K562 (cell line): ENCODE measurements at regions not wholly inside any gene's neighbourhood (a gene's known extent, or its start where the extent isn't known, plus 50 kb on each side); places are given as distances from the start of the nearest gene placed in this dataset.

Experiments used
- ATAC-seq: fragments of 200-7000 bp; cut with Tn5 transposase; 3 replicates; pipeline ENCODE4 v1.9.1; 2020; ENCODE audit warnings: moderate library complexity
- BruUV-seq: library from RNA; stranded (reverse); fragments of 400-500 nt; replicated peaks from 2 replicates; lab custom pipeline; 2021; lab: Mats Ljungman, UMichigan
- CTCF ChIA-PET: fragments of 300-600 bp; formaldehyde crosslinking; extraction: SDS; loops from one replicate; lab custom pipeline; 2021; ENCODE audit warnings: low intra/inter-chr PET ratio; lab: Yijun Ruan, JAX
- POLR2A ChIA-PET: fragments of 300-600, 350-650 bp; sonication (Branson Sonifier 250); formaldehyde crosslinking; extraction: SDS; loops from one replicate; lab custom pipeline; 2021; ENCODE audit warnings: antibody characterized with exemption, inconsistent platforms; lab: Yijun Ruan, JAX
- DNase-seq, 4 experiments: peaks; one replicate each; pipeline versions ENCODE4 v3.0.0 to v3.0.0-alpha.2; 2011 to 2018; ENCODE audit warnings: low spot score in 3 of 4, mixed read lengths in 3 of 4; ENCODE audit errors: extremely low read depth in 1 of 4
- FAIRE-seq: peaks from 2 replicates; lab custom pipeline; 2011; peaks lifted over from hg19 to GRCh38; lab: Jason Lieb, UNC
- H2AFZ ChIP-seq: 2 replicates; pipeline ENCODE4 v1.6.0; 2011; ENCODE audit warnings: low read depth, low read length, control low read depth, inconsistent platforms
- H3K27ac ChIP-seq: fragments of 200-600 bp; 3 replicates; pipeline ENCODE4 v1.8.0; 2011; ENCODE audit warnings: low read depth, mild to moderate bottlenecking, control low read depth, inconsistent platforms, low read length, moderate library complexity, mixed read lengths; ENCODE audit errors: extremely low read depth
- H3K27me3 ChIP-seq, 2 experiments: fragments of 300-600 bp in 1 of 2; 2 replicates in 1 of 2; 3 replicates in 1 of 2; pipeline versions ENCODE4 v1.6.0 to v1.8.0; 2011; ENCODE audit warnings: inconsistent platforms in 2 of 2, low read length in 2 of 2, mild to moderate bottlenecking in 1 of 2, mixed read lengths in 1 of 2, moderate library complexity in 1 of 2; ENCODE audit not compliant: control insufficient read depth in 2 of 2, insufficient read depth in 2 of 2
- H3K36me3 ChIP-seq: fragments of 300-600 bp; 3 replicates; pipeline ENCODE4 v1.8.0; 2011; ENCODE audit warnings: mild to moderate bottlenecking, low read length, inconsistent platforms; ENCODE audit not compliant: control insufficient read depth, insufficient read depth
- H3K4me1 ChIP-seq, 2 experiments: fragments of 200-600 bp in 1 of 2; replicated peaks in 1 of 2; 2 replicates in 1 of 2; 3 replicates in 1 of 2; pipeline versions ENCODE4 v1.5.1 to v1.8.0; 2011; ENCODE audit warnings: inconsistent platforms in 2 of 2, low read length in 2 of 2, mild to moderate bottlenecking in 1 of 2, mixed read lengths in 1 of 2, moderate library complexity in 1 of 2; ENCODE audit not compliant: control insufficient read depth in 2 of 2, insufficient read depth in 2 of 2
- H3K4me2 ChIP-seq: 2 replicates; pipeline ENCODE4 v1.6.1; 2011; ENCODE audit warnings: low read length, control low read depth, inconsistent platforms, mixed read lengths; ENCODE audit not compliant: insufficient read depth
- H3K4me3 ChIP-seq: fragments of 200-600 bp; sonication (generic), shearing (Covaris generic); 2 replicates; pipeline ENCODE4 v1.5.1; 2016; ENCODE audit warnings: control low read depth, inconsistent platforms
- H3K79me2 ChIP-seq: fragments of 200-600 bp; 3 replicates; pipeline ENCODE4 v1.8.0; 2011; ENCODE audit warnings: low read length, inconsistent platforms; ENCODE audit not compliant: control insufficient read depth, insufficient read depth
- H3K9ac ChIP-seq, 2 experiments: 2 replicates each; pipeline versions ENCODE4 v1.6.0 to v1.6.1; 2011; ENCODE audit warnings: low read depth in 2 of 2, low read length in 2 of 2, control low read depth in 1 of 2, inconsistent platforms in 1 of 2, mild to moderate bottlenecking in 1 of 2, mixed read lengths in 1 of 2; ENCODE audit not compliant: insufficient read depth in 1 of 2
- H3K9me1 ChIP-seq: one replicate; pipeline ENCODE4 v1.6.0; 2011; ENCODE audit warnings: inconsistent platforms, mild to moderate bottlenecking, low read length, moderate library complexity; ENCODE audit not compliant: control insufficient read depth, insufficient read depth
- H3K9me3 ChIP-seq: replicated peaks from 2 replicates; pipeline ENCODE4 v1.5.1; 2011; ENCODE audit warnings: low read depth, low read length, inconsistent platforms; ENCODE audit not compliant: control insufficient read depth, insufficient read depth
- H4K20me1 ChIP-seq: replicated peaks from 2 replicates; pipeline ENCODE4 v1.6.1; 2011; ENCODE audit warnings: low read length, inconsistent platforms, mixed read lengths; ENCODE audit not compliant: control insufficient read depth, insufficient read depth
- ADNP ChIP-seq: fragments of 200-800 bp; sonication (Bioruptor generic); IDR thresholded peaks from 2 replicates; pipeline ENCODE4 v1.6.1; 2016; ENCODE audit warnings: missing genetic modification characterization, missing compliant biosample characterization
- AFF4 ChIP-seq: sonication (generic); formaldehyde crosslinking; IDR thresholded peaks from 2 replicates; pipeline ENCODE4 v1.8.0; 2023; ENCODE audit warnings: mild to moderate bottlenecking, missing genetic modification reagents
- ELF2 ChIP-seq: fragments of 250-450 bp; sonication (Bioruptor Pico); IDR thresholded peaks from 2 replicates; pipeline ENCODE4 v1.5.0; 2021; ENCODE audit warnings: mild to moderate bottlenecking
- GMEB1 ChIP-seq: fragments of 250-450 bp; sonication (Bioruptor Pico); IDR thresholded peaks from 2 replicates; pipeline ENCODE4 v1.4.0; 2020; ENCODE audit warnings: mild to moderate bottlenecking
- HMGN3 ChIP-seq: IDR thresholded peaks from 2 replicates; pipeline ENCODE4 v1.6.1; 2011; ENCODE audit warnings: borderline replicate concordance, low read depth, mild to moderate bottlenecking, mixed read lengths, low read length; ENCODE audit not compliant: insufficient read length; ENCODE audit errors: extremely low read depth
- ID3 ChIP-seq, 2 experiments: fragments of 250-450 bp in 1 of 2; fragments of 450-650 bp in 1 of 2; sonication (Bioruptor Pico) in 1 of 2; IDR thresholded peaks; 2 replicates each; pipeline versions ENCODE4 v1.6.1 to v1.8.0; 2016 to 2021; ENCODE audit warnings: mild to moderate bottlenecking in 2 of 2, moderate library complexity in 2 of 2, missing compliant biosample characterization in 1 of 2, missing genetic modification characterization in 1 of 2
- KDM1A ChIP-seq, 2 experiments: fragments of 450-650 bp; IDR thresholded peaks; 2 replicates each; pipeline ENCODE4 v1.6.1; 2016; ENCODE audit warnings: mild to moderate bottlenecking in 2 of 2
- TAF1 ChIP-seq: IDR thresholded peaks from 2 replicates; pipeline ENCODE4 v1.6.1; 2011; ENCODE audit warnings: mild to moderate bottlenecking, low read length, moderate library complexity; ENCODE audit not compliant: insufficient read depth, control insufficient read depth, severe bottlenecking; ENCODE audit errors: extremely low read depth
- USF2 ChIP-seq: sonication (generic); formaldehyde crosslinking; IDR thresholded peaks from 2 replicates; pipeline ENCODE4 v1.5.0; 2020; ENCODE audit warnings: missing genetic modification reagents
- ZNF316 ChIP-seq: fragments of 450-650 bp; IDR thresholded peaks from 2 replicates; pipeline ENCODE4 v1.6.1; 2016
- ZNF507 ChIP-seq: conservative IDR thresholded peaks from 2 replicates; pipeline ENCODE4 v1.6.1; 2017; ENCODE audit warnings: missing genetic modification characterization, missing compliant biosample characterization
- WGBS: fragments of 100-300 bp; shearing (Covaris generic); methylation state at CpG from one replicate; pipeline ENCODE4 v1.1.6; 2016; ENCODE audit warnings: low coverage, mixed read lengths; ENCODE audit not compliant: insufficient coverage; ENCODE audit errors: missing lambda C conversion rate; 5-methylcytosine and 5-hydroxymethylcytosine counted together
- in situ Hi-C: fragments of 300-500 bp; cut with MboI; formaldehyde crosslinking; loops from 4 replicates; pipeline ENCODE4 v1.15.0; 2018; ENCODE audit warnings: inconsistent platforms, mixed read lengths
- intact Hi-C: fragments of 100-400 bp; cut with micrococcal nuclease; formaldehyde crosslinking; loops from 2 replicates; pipeline ENCODE4 v1.14.2; 2022

GRCh38 chr2:147037048-147037447, 807.8 kb upstream of the ACVR2A start (continued):
- no peak for TF ChIP-seq USF2
- TF ChIP-seq ZNF316: no peak
- no peak for TF ChIP-seq GMEB1 (CRISPR knock-in tag)
- no peak for TF ChIP-seq ADNP (tag)
- no peak for TF ChIP-seq HMGN3
- TF ChIP-seq ZNF507 (tag): no peak

- Histone ChIP-seq H3K9me1 (no peaks in the 10 kb centered on the region), H3K4me3 (no peak overlapping the region), H3K4me1 (no peaks in the 10 kb centered on the region), H3K27me3 (no peaks in the 10 kb centered on the region), H3K9ac (no peak overlapping the region), H3K36me3 (no peaks in the 10 kb centered on the region), H3K9me3 (no peaks in the 10 kb centered on the region), H3K4me2 (no peak overlapping the region), H3K27ac (no peak overlapping the region), H2AFZ (no peak overlapping the region), H3K79me2 (no peaks in the 10 kb centered on the region), H4K20me1 (no peaks in the 10 kb centered on the region)
- FAIRE-seq (no peak), DNase-seq (no peak), ATAC-seq (no peak)
- in situ Hi-C loops (loop anchor here (25.0 kb wide), 1 partner anchor 854 kb away; no protein-coding TSS in a partner anchor), intact Hi-C loops (no loop called here)
- ChIA-PET POLR2A (no interaction called here), CTCF (no interaction called here)
- no TSS peak for BruUV-seq
- no peak for TF ChIP-seq TAF1
- no peak for TF ChIP-seq ELF2 (CRISPR knock-in tag)
- TF ChIP-seq AFF4 (CRISPR knock-in tag): no peak
- TF ChIP-seq KDM1A (IDR thresholded peaks at IDR 0.05): no peak
- no peak for TF ChIP-seq ID3 (CRISPR knock-in tag; IDR thresholded peaks at IDR 0.05)
- no peak for TF ChIP-seq ID3 (tag; IDR thresholded peaks at IDR 0.05)
- WGBS: 0% methylated on average over 1 of the region's 1 CpG
Observed at GRCh38 chr2:147033044-147033443, 811.8 kb upstream of the ACVR2A start.
